Mesenchymal stem cell (in vitro differentiated cells and primary cell): ENCODE measurements at regions not wholly inside any gene's neighbourhood (a gene's known extent, or its start where the extent isn't known, plus 50 kb on each side); places are given as distances from the start of the nearest gene placed in this dataset.
"Not testable (repeated sequence)": the region's sequence is repeated elsewhere in the genome, so short reads cannot be mapped to it uniquely, and the experiment has no call there.

Experiments
- DNase-seq: peaks from one replicate; pipeline ENCODE4 v3.0.0-alpha.2; 2013
- H2AFZ ChIP-seq: one replicate; pipeline ENCODE4 v1.6.1; 2013; ENCODE audit warnings: low read depth, mild to moderate bottlenecking, control low read depth, inconsistent platforms, low read length, moderate library complexity
- H2AK5ac ChIP-seq: 2 replicates; pipeline ENCODE4 v1.6.1; 2013; ENCODE audit warnings: low read length, moderate library complexity, mild to moderate bottlenecking, inconsistent platforms; ENCODE audit not compliant: severe bottlenecking
- H2BK120ac ChIP-seq: one replicate; pipeline ENCODE4 v1.6.1; 2013; ENCODE audit warnings: low read depth, mild to moderate bottlenecking, inconsistent platforms, low read length, moderate library complexity
- H2BK12ac ChIP-seq, 2 experiments: one replicate each; pipeline ENCODE4 v1.6.1; 2013; ENCODE audit warnings: inconsistent platforms in 2 of 2, low read length in 2 of 2, mild to moderate bottlenecking in 2 of 2, moderate library complexity in 2 of 2, control low read depth in 1 of 2
- H2BK15ac ChIP-seq: one replicate; pipeline ENCODE4 v1.6.1; 2013; ENCODE audit warnings: mild to moderate bottlenecking, low read depth, inconsistent platforms; ENCODE audit not compliant: poor library complexity, severe bottlenecking
- H2BK5ac ChIP-seq: 2 replicates; pipeline ENCODE4 v1.6.1; 2013; ENCODE audit warnings: low read depth, mild to moderate bottlenecking, low read length, control low read depth, inconsistent platforms; ENCODE audit not compliant: poor library complexity, severe bottlenecking
- H3K14ac ChIP-seq, 2 experiments: one replicate each; pipeline ENCODE4 v1.6.1; 2013; ENCODE audit warnings: inconsistent platforms in 2 of 2, low read length in 2 of 2, control low read depth in 1 of 2, mild to moderate bottlenecking in 1 of 2, moderate library complexity in 1 of 2
- H3K18ac ChIP-seq, 2 experiments: one replicate each; pipeline ENCODE4 v1.6.1; 2013; ENCODE audit warnings: inconsistent platforms in 2 of 2, low read length in 2 of 2, control low read depth in 1 of 2, low read depth in 1 of 2, mild to moderate bottlenecking in 1 of 2
- H3K23ac ChIP-seq, 2 experiments: one replicate each; pipeline ENCODE4 v1.6.1; 2013; ENCODE audit warnings: inconsistent platforms in 2 of 2, low read length in 2 of 2, mild to moderate bottlenecking in 2 of 2, moderate library complexity in 2 of 2, control low read depth in 1 of 2
- H3K27ac ChIP-seq: 2 replicates; pipeline ENCODE4 v1.5.1; 2013; ENCODE audit warnings: mild to moderate bottlenecking, moderate library complexity, low read length, control low read depth, inconsistent platforms; ENCODE audit not compliant: poor library complexity, severe bottlenecking
- H3K27me3 ChIP-seq, 2 experiments: 2 replicates each; pipeline versions ENCODE4 v1.6.1 to v1.7.0; 2013; ENCODE audit warnings: low read length in 2 of 2, mild to moderate bottlenecking in 2 of 2, moderate library complexity in 2 of 2, control low read depth in 1 of 2, inconsistent platforms in 1 of 2; ENCODE audit not compliant: control insufficient read depth in 1 of 2, insufficient read depth in 1 of 2
- H3K36me3 ChIP-seq, 2 experiments: 2 replicates each; pipeline versions ENCODE4 v1.6.1 to v1.7.0; 2013; ENCODE audit warnings: low read length in 2 of 2, control low read depth in 1 of 2, inconsistent platforms in 1 of 2, low read depth in 1 of 2, mild to moderate bottlenecking in 1 of 2; ENCODE audit not compliant: insufficient read depth in 2 of 2, control insufficient read depth in 1 of 2
- H3K4ac ChIP-seq, 2 experiments: one replicate each; pipeline ENCODE4 v1.6.1; 2013; ENCODE audit warnings: inconsistent platforms in 2 of 2, low read length in 2 of 2, mild to moderate bottlenecking in 2 of 2, moderate library complexity in 2 of 2, control low read depth in 1 of 2, low read depth in 1 of 2
- H3K4me1 ChIP-seq: 2 replicates; pipeline ENCODE4 v1.6.1; 2013; ENCODE audit warnings: low read depth, low read length, control low read depth; ENCODE audit not compliant: control insufficient read depth, insufficient read depth
- H3K4me2 ChIP-seq: 2 replicates; pipeline ENCODE4 v1.6.1; 2013; ENCODE audit warnings: low read length, mild to moderate bottlenecking, inconsistent platforms; ENCODE audit not compliant: poor library complexity, severe bottlenecking
- H3K4me3 ChIP-seq, 2 experiments: 2 replicates each; pipeline versions ENCODE4 v1.5.1 to v1.7.0; 2013; ENCODE audit warnings: low read length in 2 of 2, mild to moderate bottlenecking in 2 of 2, control low read depth in 1 of 2, low read depth in 1 of 2; ENCODE audit not compliant: insufficient read depth in 1 of 2
- H3K79me1 ChIP-seq: replicated peaks from 2 replicates; pipeline ENCODE4 v1.6.1; 2013; ENCODE audit warnings: mild to moderate bottlenecking, control low read depth, low read length, inconsistent platforms; ENCODE audit not compliant: poor library complexity, severe bottlenecking
- H3K9ac ChIP-seq: 2 replicates; pipeline ENCODE4 v1.7.0; 2013; ENCODE audit warnings: mild to moderate bottlenecking, low read length, moderate library complexity
- H3K9me3 ChIP-seq: 2 replicates; pipeline ENCODE4 v1.7.0; 2013; ENCODE audit warnings: mild to moderate bottlenecking, low read length; ENCODE audit not compliant: control insufficient read depth
- H4K8ac ChIP-seq: one replicate; pipeline ENCODE4 v1.6.1; 2013; ENCODE audit warnings: inconsistent platforms, mild to moderate bottlenecking, low read length, moderate library complexity
- H4K91ac ChIP-seq: one replicate; pipeline ENCODE4 v1.6.1; 2013; ENCODE audit warnings: mild to moderate bottlenecking, low read length, inconsistent platforms
- WGBS: methylation state at CpG from one replicate; pipeline ENCODE4 v1.1.7; 2013; ENCODE audit warnings: mixed read lengths; 5-methylcytosine and 5-hydroxymethylcytosine counted together

DNA sequence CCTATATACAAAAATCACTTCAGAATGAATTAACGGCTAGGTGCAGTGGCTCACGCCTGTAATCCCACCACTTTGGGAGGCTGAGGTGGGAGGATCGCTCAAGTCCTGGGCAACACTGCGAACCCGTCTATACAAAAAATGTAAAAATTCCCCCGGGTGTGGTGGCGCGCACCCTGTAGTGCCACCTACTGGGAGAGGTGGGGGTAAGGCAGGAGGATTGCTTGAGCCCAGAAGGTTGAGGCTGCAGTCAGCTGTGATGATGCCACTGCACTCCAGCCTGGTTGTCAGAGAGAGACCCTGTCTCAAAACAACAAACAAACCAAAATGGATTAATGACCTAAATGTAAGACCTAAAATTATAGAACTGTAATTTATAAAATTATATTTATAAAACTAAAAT, 236.2 kb downstream of the SPATA31A6 start:
- WGBS, result no CpG with 5 or more reads among the region's 8 CpGs
- H2BK120ac ChIP-seq, H2AFZ ChIP-seq, H2BK5ac ChIP-seq, H3K9ac ChIP-seq, H3K18ac ChIP-seq, H3K79me1 ChIP-seq, DNase-seq, H2AK5ac ChIP-seq, H3K23ac ChIP-seq, H2BK12ac ChIP-seq, H3K27ac ChIP-seq, H4K8ac ChIP-seq, H3K4me2 ChIP-seq, H3K27me3 ChIP-seq, H4K91ac ChIP-seq, H2BK15ac ChIP-seq, H3K9me3 ChIP-seq, H3K4ac ChIP-seq, H3K14ac ChIP-seq, H3K4me3 ChIP-seq, H3K36me3 ChIP-seq, H3K4me1 ChIP-seq: not testable (repeated sequence)

GRCh38 chr9:42420324-42420723, 236.9 kb downstream of the SPATA31A6 start:
- not testable (repeated sequence) for H3K79me1 ChIP-seq, H3K23ac ChIP-seq, H4K8ac ChIP-seq, H3K9ac ChIP-seq, H2BK15ac ChIP-seq, DNase-seq, H3K18ac ChIP-seq, H2BK12ac ChIP-seq, H3K4me2 ChIP-seq, H2AK5ac ChIP-seq, H2AFZ ChIP-seq, H3K27me3 ChIP-seq, H3K4me3 ChIP-seq, H2BK120ac ChIP-seq, H3K4me1 ChIP-seq, H3K36me3 ChIP-seq, H4K91ac ChIP-seq, H3K4ac ChIP-seq, H2BK5ac ChIP-seq, H3K27ac ChIP-seq, H3K9me3 ChIP-seq, H3K14ac ChIP-seq
- no CpG with 5 or more reads among the region's 2 CpGs for WGBS

GRCh38 chr9:42421630-42422029, 238.2 kb downstream of the SPATA31A6 start:
- H2BK12ac ChIP-seq, result not testable (repeated sequence)

DNA sequence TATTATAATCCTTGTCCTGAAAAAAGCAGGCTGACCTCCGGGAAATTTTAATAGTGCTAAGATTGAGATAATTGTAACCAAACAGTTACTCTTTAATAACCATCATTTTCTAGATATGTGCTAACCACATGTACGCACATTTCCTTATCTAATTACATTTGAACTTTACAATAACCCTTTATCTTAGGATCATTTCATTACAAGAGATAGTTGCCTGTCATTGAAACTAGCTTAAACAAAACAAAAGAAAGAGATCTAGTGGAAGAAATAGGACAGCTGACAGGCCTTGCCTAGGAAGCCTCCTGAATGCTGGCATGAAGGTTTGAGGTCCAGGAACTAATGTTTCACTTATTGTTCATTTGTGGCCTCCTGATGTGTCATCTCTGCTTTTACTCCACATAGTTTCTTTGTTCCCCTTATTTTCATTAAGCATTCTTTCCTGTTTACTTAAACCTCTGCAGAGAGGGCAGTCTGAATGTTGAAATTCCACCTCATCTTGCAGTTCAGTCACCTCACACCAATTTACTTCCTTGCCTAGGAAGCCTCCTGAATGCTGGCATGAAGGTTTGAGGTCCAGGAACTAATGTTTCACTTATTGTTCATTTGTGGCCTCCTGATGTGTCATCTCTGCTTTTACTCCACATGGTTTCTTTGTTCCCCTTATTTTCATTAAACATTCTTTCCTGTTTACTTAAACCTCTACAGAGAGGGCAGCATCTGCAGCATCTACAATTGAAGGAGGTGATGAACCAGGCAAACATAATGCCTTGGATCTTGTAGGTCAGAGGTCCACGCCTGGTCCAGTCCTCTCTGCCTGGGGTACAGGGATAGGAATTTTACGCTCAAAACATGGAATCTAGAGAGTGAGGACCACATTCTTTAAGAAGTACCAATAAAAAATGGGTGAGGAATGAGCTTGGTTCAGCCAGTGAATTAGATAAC, 247.5 kb downstream of the SPATA31A6 start:
- H2AFZ ChIP-seq, H3K79me1 ChIP-seq, H4K8ac ChIP-seq, H2BK15ac ChIP-seq, H3K4ac ChIP-seq, H2BK12ac ChIP-seq, H3K4me3 ChIP-seq, H3K4me2 ChIP-seq, H2AK5ac ChIP-seq, H3K14ac ChIP-seq, H3K27me3 ChIP-seq, H3K18ac ChIP-seq, H2BK5ac ChIP-seq, H3K9ac ChIP-seq, H3K4me1 ChIP-seq, H2BK120ac ChIP-seq, H4K91ac ChIP-seq, H3K23ac ChIP-seq, H3K36me3 ChIP-seq, H3K9me3 ChIP-seq: not testable (repeated sequence)
- H3K27ac ChIP-seq, result peak overlapping the region; percentile 98
- DNase-seq, result peak; percentile 53
- 15% methylated on average over 2 of the region's 4 CpGs for WGBS

More at GRCh38 chr9:42421630-42422029, 238.2 kb downstream of the SPATA31A6 start:
- not testable (repeated sequence) for H2BK5ac ChIP-seq, H3K27ac ChIP-seq, H3K4me3 ChIP-seq, H3K14ac ChIP-seq, H3K36me3 ChIP-seq, H2AK5ac ChIP-seq, H3K18ac ChIP-seq, DNase-seq, H2BK120ac ChIP-seq, H3K79me1 ChIP-seq, H4K8ac ChIP-seq, H2AFZ ChIP-seq, H3K4me2 ChIP-seq, H3K9ac ChIP-seq, H3K23ac ChIP-seq, H3K4ac ChIP-seq, H2BK15ac ChIP-seq, H3K27me3 ChIP-seq, H3K9me3 ChIP-seq, H3K4me1 ChIP-seq, H4K91ac ChIP-seq
- 87% methylated on average over 4 of the region's 8 CpGs for WGBS
